NCI-H774 (cell line): ENCODE measurements at regions not wholly inside any gene's neighbourhood (a gene's known extent, or its start where the extent isn't known, plus 50 kb on each side); places are given as distances from the start of the nearest gene placed in this dataset.
"Not testable (repeated sequence)": the region's sequence is repeated elsewhere in the genome, so short reads cannot be mapped to it uniquely, and the experiment has no call there.

Source experiments
- DNase-seq: peaks from one replicate; lab custom pipeline; 2025; lab: John Stamatoyannopoulos, UW

DNA sequence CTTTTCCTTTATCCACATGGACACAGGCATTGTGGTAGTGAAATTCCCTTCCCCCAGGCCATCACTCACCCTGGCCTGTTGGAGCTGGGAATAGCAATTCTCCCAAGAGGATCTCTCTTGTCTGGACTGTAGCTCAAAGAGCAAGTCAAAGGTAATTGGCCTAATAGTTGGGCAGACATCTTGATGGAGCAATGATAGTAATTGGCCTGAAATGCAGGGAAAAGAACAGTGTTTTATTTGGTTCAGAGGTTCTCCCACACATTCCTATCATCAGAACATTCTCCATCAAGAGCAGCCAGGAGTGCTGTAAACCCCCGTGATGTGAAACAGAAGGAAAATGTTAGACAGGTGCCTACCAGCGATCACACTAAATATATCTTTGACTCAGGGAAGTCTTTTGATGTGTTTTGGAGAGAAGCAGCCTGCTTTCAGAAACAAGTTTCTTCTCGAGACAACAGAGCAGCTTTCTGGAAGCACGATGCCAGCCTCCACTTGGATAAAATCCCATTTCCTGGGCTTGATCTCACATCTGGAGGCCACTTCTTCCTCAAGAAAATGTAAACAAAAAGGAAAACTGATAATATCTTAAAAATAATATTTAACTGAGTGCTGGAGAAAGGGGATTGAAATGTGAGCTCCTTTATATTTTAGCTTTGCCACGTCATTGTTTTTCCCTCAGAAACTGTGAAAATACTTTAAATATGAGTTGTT lies 198.1 kb upstream of the WWC1 start:
- no peak for DNase-seq

DNA sequence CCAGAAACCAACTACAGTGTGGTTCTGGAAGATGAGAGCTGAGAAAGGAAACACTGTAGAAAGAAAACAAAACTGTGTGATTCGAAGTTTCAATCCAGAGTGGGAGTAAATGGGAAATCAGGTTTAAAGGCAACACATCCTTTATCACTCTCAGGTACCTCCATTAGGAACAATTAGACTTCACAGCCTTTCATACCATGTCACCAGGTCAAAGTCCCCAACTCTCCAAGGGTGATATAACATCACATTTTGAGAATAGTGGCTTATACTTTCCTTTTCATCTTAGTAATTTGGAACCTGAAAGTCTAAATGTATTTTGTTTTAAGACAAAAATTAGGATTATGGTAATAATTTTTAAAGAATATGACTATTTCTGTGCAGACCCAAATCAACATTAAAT lies 194.9 kb upstream of the WWC1 start:
- DNase-seq, result no peak

DNA sequence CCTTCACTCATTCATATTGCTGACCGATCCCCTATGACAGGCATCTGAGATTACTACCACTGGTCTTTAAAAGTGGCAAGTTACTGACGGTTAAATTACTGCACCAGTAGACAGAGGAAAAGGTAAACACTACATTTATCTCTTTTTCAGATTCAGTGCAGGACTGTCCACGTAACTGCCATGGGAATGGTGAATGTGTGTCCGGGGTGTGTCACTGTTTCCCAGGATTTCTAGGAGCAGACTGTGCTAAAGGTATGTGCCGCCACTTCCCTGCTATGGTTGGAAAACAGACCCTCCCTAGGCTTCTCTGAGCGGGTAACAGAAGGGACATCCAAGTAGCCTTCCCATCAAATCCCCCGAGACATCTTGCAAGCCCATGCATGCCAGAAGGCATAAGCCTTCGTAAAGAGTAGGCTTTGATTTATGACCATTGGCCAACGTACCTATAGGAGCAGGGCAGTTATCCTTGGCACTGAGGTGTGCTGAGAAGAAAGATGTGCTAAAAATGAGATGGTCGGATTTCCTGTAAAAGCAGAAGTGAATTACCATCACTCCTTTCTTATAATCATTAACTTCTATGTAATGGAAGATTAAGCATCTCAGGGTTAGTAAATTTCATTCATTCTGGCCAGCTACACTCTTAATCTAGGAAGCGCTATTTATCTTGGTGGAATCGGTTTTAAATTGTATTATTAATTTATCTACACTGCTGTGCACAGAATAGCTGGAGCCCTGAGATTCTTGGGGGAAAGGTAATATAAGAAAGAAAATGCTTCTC lies 193.4 kb upstream of the WWC1 start:
- no peak for DNase-seq

DNA sequence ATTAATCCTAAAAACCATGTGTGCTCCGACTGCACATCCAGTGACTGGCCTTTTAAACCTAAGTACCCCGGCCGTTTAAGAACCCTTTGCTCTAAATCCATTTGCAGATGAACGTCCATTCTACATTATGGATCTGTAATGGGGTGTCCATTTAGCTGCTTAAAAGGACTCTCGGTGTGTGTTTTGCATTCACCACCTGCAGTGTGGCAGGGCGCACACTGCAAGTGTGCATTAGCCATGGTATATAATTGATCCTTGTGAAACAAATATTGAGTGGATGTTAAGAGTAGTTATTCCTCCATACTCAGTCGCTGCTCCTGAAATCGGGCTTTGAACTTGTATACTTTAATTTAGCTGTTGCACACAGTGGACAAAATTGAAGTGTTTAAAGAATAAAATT lies 190.1 kb upstream of the WWC1 start:
- DNase-seq, result no peak

DNA sequence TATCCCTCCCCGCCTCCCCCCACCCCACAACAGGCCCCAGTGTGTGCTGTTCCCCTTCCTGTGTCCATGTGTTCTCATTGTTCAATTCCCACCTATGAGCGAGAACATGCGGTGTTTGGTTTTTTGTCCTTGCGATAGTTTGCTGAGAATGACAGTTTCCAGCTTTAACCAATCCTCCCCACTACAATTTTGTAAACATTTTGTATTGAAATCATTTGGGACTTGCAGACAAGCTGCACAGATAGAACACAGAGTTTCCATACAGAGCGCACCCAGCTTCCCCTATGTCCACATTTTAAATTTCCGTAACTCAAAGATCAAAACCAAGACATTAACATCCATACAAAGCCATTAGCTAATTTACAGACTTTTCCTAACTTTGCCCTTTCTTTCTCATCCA lies 188.4 kb upstream of the WWC1 start:
- not testable (repeated sequence) for DNase-seq

DNA sequence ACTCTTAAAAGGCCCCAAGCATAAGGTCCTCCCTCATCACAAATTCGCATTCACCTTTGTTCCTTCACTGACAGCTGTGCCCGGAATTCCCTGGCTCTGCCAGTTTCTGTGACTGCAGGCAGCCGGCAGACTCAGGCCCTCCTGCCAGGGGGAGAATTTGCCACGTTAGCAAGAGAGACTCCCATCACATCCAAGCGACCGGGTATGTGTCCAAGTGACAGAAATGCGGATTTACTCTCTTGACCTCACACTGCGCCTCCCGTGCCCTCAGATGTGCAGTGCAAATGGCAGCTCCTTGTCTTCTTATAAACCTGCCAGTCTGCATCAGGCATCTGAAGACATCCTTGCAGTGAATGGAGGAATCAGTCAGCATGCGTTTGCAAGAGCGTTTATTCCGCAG lies 187.1 kb upstream of the WWC1 start:
- DNase-seq, result no peak

DNA sequence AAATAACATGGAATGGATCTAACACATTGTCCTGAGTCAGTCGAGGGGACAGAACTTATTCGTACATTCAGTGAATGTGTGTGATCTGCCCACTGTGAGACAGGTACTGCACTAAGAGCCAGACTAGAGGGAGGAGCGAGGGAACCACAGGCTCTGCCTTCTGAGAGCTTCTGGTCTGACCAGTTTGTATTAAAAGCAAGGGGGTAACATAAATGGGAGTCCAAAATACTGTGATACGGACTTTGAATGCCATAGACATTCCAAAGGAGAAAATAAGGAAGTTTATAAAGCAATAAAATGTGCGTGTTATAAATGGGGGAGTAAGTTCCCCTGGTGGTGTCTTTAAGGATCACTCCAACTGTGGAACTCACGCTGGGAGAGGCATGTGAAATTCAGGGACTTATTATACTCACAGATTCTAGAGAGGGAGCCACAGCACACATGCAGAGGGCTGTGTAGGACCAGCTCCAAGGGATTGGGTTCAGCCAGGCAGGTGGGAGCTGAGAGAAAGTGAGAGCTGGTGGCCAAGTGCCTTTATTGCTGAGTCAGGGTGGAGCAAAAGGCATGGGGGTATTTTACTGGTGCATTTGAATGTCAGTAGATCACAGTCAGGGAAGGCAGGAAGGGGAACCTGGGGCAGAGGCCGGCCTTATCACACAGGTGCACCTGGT lies 186.5 kb upstream of the WWC1 start:
- DNase-seq, result no peak

DNA sequence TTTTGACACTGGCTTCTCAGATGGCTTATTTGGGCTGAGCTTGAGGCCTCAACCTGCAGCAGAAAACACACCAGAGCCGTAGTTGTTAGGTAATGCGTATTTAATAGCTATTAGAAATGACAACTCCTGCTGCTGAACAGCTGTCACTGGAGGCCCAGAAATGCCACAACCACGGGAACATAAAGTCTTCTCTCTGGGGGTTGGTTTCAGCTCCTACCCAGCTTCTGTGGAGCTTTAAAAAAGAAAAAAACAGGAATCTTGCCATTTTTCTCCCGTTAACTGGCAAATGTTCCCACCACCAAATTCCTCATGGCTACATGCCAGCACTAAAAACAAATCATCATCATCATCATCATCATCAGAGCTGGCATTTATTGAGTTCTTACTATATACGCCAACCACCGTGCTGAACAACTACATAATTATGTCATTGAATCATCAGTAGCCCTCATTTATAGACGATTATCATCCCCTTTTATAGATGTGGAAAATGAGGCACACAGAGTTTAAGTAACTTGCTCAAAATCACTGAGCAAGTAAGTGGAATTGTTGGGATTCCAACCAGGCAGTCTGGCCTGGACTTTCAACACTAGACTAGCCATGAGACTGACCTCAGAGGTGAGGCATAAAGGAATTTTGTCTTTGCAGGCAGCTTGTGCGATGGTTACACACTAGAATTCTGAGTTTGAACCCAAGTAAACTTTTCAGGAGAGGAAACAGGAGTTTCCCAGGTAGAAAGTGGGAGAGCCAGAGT lies 185.3 kb upstream of the WWC1 start:
- DNase-seq, result no peak

DNA sequence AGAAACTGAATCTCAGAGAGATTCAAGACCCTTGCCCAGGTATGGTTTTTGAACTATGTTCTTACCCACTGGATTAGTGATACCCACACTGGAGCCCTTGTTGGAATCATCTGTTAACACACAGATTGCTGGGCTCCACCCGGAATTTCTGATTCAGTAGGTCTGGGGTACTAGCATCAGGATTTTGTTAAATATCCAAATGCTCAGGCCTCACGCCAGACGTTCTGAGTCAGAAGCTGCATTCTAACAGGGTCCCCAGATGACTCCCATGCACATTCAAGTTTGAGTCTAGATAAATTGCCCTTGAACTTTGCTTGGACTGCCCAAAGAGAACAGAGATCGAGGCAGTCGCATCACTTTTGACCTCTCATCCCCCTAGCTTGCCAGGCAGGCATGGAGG lies 182.0 kb upstream of the WWC1 start:
- DNase-seq, result no peak

DNA sequence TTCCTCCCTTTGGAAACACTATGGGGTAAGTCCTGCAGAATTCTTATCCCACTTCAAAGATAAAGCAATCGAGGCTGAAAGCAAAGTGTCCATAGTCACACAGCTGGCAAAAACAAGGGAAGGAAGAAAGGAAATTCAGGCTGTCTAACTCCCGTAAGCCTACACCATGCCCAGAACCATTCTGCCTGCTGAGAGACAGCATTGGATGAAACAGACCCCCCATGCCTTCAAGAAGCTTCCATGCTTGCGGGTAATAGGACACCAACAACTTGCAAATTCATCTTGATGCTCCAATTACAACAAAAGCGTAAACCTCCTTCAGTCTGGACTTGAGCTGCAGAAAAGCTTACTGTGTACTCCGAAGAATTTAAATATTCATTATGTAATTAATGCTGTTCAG lies 181.1 kb upstream of the WWC1 start:
- DNase-seq, result no peak

DNA sequence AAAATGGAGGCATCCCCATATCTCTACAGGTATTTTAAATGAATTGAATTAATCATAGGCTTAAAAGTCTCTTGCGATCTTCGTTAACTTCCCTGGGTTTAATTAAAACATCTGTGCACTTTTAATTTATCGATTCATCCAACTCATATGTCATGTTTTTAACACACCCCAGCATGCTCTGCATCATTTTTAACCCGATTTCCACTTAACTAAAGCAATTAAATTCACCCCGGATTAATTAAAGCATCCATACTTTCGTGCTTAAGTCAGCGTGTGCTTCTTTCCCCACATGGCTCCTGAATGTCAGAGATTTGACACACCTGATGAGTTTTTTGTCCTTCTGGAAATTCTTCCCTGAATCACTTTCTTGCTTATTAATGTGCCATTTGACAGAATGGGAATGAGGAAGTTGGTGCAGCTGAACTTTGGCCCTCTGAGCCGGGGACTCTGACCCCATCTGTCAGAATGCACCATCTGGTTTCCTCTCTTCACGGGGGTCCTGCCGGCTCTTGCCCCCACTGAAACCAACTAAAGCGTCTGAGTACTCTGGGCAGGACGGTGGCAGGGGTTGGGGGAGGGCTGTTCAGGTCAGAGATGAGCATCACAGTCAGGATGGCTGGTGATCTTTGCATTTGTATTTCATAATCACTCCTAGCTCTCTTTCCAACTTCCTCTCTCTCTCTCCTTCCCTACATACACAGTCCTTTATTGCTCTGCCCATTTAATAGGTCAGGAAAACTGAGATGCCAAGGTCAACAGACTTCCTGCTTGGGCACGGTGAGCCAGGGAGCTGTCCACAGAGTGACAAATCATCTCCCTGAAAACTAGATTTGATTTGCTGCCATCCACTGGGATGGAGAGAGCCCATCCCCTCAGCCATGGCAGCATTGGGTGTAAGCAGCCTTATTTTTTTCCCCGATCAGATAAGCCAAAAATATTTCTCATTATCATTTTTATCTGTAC lies 180.3 kb upstream of the WWC1 start:
- no peak for DNase-seq

DNA sequence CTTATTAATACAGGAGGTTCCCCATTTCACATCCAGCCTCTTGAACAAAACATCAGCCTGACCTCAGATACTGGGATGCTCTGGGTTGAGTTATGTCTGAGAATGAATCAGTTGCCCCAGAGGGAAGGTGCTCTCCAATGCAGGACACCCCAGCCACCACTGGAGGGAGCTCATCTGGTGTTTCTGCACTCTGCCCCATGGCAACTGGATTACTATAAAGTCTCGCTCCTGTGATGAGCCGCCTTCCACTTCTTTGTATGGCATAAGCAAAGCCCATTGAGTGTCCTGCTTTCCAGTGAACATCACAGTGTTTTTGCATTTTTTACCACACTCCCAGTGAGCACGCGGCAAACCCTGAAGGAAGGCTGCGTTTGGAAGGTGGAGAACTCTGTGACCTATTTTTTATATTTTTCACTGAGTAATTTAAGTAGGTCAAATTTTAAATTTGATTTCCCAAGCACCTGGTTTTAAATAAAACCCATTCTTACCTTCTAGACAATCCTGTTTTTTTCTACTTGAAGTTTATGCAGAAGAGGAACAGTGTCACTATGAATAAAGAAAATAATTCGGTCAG lies 176.9 kb upstream of the WWC1 start:
- peak; percentile 69 for DNase-seq

DNA sequence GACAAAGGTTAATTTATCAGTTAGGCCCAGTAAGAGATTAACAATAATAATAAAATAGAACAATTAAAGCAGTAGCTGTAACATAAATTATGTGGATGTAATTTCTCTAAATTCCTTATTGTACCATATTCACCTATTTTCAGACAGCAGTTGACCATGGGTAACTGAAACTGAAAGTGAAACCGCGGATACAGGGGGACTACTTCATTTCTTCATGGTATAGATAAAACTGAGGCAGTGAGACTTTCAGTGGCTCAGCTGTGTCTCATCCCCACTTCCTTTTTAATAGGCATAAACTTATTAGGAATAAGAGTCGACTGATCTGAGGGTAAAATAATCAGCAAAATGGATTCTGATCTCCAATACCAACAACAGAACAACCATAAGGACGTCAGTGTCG lies 174.0 kb upstream of the WWC1 start:
- DNase-seq, result no peak

DNA sequence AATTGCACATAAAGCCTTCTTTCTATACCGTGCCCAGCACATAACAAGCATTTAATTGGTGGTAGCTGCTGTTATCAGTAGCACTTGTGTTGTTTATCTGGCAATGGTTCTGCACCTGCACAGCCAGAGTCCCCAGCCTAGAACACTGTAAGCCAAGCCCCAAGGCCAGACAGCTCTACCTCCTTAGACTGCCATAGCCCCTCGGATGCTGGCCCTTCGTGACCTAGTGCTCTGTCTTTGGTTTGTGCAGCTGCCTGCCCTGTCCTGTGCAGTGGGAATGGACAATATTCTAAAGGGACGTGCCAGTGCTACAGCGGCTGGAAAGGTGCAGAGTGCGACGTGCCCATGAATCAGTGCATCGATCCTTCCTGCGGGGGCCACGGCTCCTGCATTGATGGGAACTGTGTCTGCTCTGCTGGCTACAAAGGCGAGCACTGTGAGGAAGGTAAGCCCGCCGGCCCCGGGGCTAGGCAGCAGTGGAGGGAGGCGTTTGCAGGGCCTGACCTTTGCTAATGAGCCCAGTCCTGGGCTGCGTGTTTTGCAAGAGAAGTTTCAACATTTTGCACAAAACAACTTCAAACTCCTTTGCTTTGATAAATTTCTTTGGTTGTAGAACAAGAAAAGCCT lies 173.3 kb upstream of the WWC1 start:
- DNase-seq, result no peak

DNA sequence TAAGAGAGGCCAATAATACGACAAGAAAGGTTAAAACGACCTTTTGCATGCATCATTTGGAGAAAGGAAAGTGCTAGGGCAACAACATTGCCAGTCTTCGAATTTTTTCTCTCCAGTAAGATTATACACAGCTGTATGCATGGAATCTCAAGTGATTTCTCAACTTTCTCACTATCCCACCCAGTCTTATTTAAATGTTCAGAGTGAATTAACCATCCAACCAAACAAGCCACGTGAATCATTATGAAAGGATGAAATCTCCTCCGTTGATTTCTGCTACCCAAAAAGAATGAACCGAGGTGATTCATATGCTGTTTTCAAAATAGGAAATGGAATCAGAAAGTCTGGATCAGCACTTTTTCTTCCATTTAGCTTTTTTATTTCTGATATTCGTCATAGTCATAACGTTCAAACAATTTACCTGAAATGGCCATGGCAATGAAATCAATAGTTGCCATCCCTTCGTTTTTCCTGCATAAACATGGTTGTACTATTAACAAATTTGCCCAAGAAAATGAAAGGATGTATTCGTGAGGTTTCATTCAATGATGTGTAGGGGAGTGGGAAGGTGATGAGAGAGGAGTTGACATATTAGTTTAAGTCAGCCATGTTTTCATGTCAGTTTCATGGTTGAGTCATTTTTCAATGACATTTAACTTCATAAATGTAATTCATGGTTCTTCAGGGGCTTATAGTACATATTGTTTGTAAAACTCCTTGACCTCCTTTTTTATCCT lies 170.9 kb upstream of the WWC1 start:
- no peak for DNase-seq

DNA sequence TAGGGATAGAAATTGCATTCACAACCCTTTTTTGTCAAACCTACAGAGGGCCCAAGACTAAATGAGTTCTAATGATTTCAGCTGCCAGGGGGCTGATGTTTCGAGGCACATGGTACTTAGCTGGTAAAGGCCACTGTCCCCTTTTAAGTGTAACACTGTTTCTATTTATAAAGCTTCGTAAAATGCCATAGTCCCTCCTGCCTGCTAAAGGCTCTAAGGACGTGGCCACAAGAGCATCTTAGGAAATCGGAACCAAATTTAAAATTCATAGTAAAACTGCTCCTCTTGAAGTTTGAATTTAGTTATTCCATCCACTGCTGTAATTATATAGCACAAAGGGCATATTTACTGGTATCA lies 170.3 kb upstream of the WWC1 start:
- DNase-seq, result no peak

DNA sequence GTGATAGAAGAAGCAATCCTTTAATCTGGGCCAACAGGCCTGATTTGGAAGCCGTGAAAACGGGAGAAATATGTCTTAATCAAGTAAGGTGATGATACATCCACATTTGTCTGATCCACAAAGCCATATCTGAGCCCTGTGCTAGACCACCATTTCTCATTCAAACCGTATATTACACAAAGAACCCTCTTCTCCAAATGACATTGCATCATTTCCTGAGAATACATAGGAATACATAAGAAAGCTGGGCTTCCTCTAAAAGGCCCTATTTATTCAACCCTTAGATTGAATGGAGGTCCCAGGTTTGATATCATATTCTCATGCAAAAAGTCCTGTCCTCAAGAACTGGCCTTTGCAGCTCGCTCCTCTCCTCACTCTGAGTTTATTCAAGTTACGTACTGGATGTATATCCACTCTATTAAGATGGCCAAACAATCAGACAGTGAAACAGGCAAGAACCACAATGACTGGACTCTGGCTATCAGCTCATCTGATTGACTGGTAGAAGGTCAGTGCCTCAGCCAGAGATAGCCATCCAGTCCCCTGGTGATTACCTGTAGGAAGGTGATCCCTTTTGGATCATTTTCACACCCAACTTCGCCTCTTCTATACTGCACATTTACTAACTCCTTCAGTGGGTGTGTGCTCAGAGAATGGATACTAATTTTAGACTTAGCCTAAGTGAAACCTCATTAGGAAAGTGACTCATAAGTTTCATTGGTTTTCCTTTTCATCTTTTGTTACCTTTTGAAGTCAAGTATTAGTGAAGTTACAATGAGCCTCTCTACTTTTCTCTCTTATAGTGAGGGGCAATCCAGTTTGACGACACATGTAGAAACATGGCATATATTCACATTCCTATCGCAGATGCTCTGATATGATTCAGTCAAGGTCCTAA lies 167.6 kb upstream of the WWC1 start:
- DNase-seq, result no peak

DNA sequence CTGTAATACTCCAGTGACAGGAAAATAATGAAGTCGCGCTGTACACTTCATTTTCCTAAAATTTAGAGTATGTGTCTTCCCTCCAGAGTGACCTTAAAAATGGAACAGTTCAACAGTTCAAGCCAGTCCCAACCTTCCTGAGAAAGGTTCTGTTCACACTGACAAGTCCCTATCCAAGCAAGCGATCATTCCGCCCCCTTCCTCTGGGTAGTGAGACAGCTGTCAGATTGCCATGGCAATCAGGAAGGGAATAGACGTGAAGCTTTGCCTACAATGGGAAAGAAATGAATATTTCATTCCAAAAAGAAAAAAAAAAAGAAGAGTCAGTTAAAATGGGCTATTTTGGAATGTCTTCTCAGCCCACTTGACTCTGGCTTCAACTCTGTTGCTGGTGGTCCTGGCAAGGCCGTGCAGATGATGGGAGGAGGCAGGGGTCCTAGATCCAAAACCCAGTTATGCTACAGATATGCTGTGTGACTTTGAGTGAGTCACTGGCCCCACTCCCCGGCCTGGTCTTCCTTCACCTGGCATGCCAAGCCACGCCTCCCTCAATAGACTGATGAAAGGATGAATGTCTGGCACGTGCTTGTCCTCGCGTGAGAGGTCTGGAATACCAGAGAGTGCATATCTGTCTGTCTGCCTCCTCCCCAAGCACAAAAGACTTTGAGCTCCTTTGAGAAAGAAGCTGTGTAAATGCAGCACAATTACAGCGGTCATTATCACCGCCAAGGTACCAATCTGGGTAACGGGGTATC lies 165.8 kb upstream of the WWC1 start:
- DNase-seq, result no peak
